Endometrium (tissue), 2 donors: ENCODE measurements at regions not wholly inside any gene's neighbourhood (a gene's known extent, or its start where the extent isn't known, plus 50 kb on each side); places are given as distances from the start of the nearest gene placed in this dataset.

Experiments used
- FAIRE-seq: peaks from 2 replicates; lab custom pipeline; 2012; peaks lifted over from hg19 to GRCh38; lab: Jason Lieb, UNC
- donor health status: control.
- donor health status: control.

GRCh38 chr2:8578335-8579244 is 103.3 kb upstream of the ID2 start:
- no peak for FAIRE-seq

- no peak for FAIRE-seq
These were observed 102.3 kb upstream of the ID2 start for GRCh38 chr2:8579485-8580085.

GRCh38 chr2:8580316-8581233 is 101.3 kb upstream of the ID2 start:
- no peak for FAIRE-seq

- FAIRE-seq: no peak
These were observed 100.7 kb upstream of the ID2 start for GRCh38 chr2:8581234-8581561.

GRCh38 chr2:8581601-8582041 is 100.2 kb upstream of the ID2 start:
- FAIRE-seq: no peak

GRCh38 chr2:8582191-8582590 is 99.7 kb upstream of the ID2 start:
- FAIRE-seq: no peak

GRCh38 chr2:8582651-8583399 is 99.0 kb upstream of the ID2 start:
- no peak for FAIRE-seq

GRCh38 chr2:8583400-8584173 is 98.3 kb upstream of the ID2 start:
- FAIRE-seq: no peak

- no peak for FAIRE-seq
These were observed 97.4 kb upstream of the ID2 start for GRCh38 chr2:8584174-8585066.

GRCh38 chr2:8586457-8587051 is 95.3 kb upstream of the ID2 start:
- FAIRE-seq: no peak

GRCh38 chr2:8587251-8587791 is 94.5 kb upstream of the ID2 start:
- no peak for FAIRE-seq

GRCh38 chr2:8587920-8588830 is 93.7 kb upstream of the ID2 start:
- no peak for FAIRE-seq

- FAIRE-seq: no peak
These were observed 93.0 kb upstream of the ID2 start for GRCh38 chr2:8588831-8589191.

GRCh38 chr2:8589721-8590120 is 92.1 kb upstream of the ID2 start:
- no peak for FAIRE-seq

GRCh38 chr2:8590938-8591337 is 90.9 kb upstream of the ID2 start:
- no peak for FAIRE-seq

- no peak for FAIRE-seq
These were observed 89.1 kb upstream of the ID2 start for GRCh38 chr2:8592736-8593135.

GRCh38 chr2:8593243-8593642 is 88.6 kb upstream of the ID2 start:
- no peak for FAIRE-seq

- no peak for FAIRE-seq
These were observed 87.0 kb upstream of the ID2 start for GRCh38 chr2:8594731-8595427.
